IMR-90 (cell line): ENCODE measurements at regions not wholly inside any gene's neighbourhood (a gene's known extent, or its start where the extent isn't known, plus 50 kb on each side); places are given as distances from the start of the nearest gene placed in this dataset.

Source experiments
- ATAC-seq: fragments of 200-7000 bp; cut with Tn5 transposase; 2 replicates; pipeline ENCODE4 v1.9.1; 2020; ENCODE audit warnings: low read depth, mild to moderate bottlenecking, moderate library complexity
- BruUV-seq: library from RNA; stranded (reverse); fragments of 400-500 nt; replicated peaks from 2 replicates; lab custom pipeline; 2021; lab: Mats Ljungman, UMichigan
- CTCF ChIA-PET: fragments of 300-600 bp; formaldehyde crosslinking; extraction: SDS; loops from one replicate; lab custom pipeline; 2021; ENCODE audit warnings: antibody characterized with exemption; lab: Yijun Ruan, JAX
- POLR2A ChIA-PET: fragments of 300-600 bp; sonication (Branson Sonifier 250); formaldehyde crosslinking; loops from one replicate; lab custom pipeline; 2022; ENCODE audit warnings: antibody characterized with exemption; ENCODE audit not compliant: unreplicated experiment; lab: Charles Lee
- DNase-seq: peaks from one replicate; pipeline ENCODE4 v3.0.0; 2013
- H2AFZ ChIP-seq: replicated peaks from 2 replicates; pipeline ENCODE3; 2013; ENCODE audit warnings: low read length, mild to moderate bottlenecking; ENCODE audit not compliant: poor library complexity
- H2AK5ac ChIP-seq: 2 replicates; pipeline ENCODE4 v1.6.1; 2013; ENCODE audit warnings: low read depth, low read length, inconsistent platforms
- H2AK9ac ChIP-seq: replicated peaks from 2 replicates; pipeline ENCODE3; 2013; ENCODE audit warnings: mild to moderate bottlenecking, low read depth, low read length, moderate library complexity; ENCODE audit not compliant: poor library complexity
- H2BK120ac ChIP-seq: 2 replicates; pipeline ENCODE4 v1.6.1; 2013; ENCODE audit warnings: low read depth, low read length, inconsistent platforms
- H2BK15ac ChIP-seq: 3 replicates; pipeline ENCODE4 v1.6.1; 2013; ENCODE audit warnings: low read depth, low read length, inconsistent platforms
- H2BK20ac ChIP-seq: 2 replicates; pipeline ENCODE4 v1.6.1; 2013; ENCODE audit warnings: low read depth, mild to moderate bottlenecking, inconsistent platforms, low read length, moderate library complexity
- H2BK5ac ChIP-seq: 2 replicates; pipeline ENCODE4 v1.6.1; 2013; ENCODE audit warnings: mild to moderate bottlenecking, low read depth, low read length, inconsistent platforms; ENCODE audit not compliant: poor library complexity, severe bottlenecking
- H3K14ac ChIP-seq: replicated peaks from 2 replicates; pipeline ENCODE4 v1.6.1; 2013; ENCODE audit warnings: low read depth, low read length, inconsistent platforms
- H3K18ac ChIP-seq: 2 replicates; pipeline ENCODE4 v1.6.1; 2013; ENCODE audit warnings: low read depth, low read length, control low read depth
- H3K23ac ChIP-seq: 2 replicates; pipeline ENCODE4 v1.6.1; 2013; ENCODE audit warnings: low read depth, low read length, inconsistent platforms
- H3K27ac ChIP-seq: 2 replicates; pipeline ENCODE4 v1.5.1; 2013; ENCODE audit warnings: mild to moderate bottlenecking, control low read depth, low read length; ENCODE audit not compliant: insufficient read depth
- H3K27me3 ChIP-seq: 2 replicates; pipeline ENCODE4 v1.6.1; 2013; ENCODE audit warnings: low read length; ENCODE audit not compliant: control insufficient read depth, insufficient read depth
- H3K36me3 ChIP-seq: 2 replicates; pipeline ENCODE4 v1.6.1; 2013; ENCODE audit warnings: low read length, mixed read lengths; ENCODE audit not compliant: control insufficient read depth, insufficient read depth
- H3K4ac ChIP-seq: 2 replicates; pipeline ENCODE4 v1.6.1; 2013; ENCODE audit warnings: low read depth, low read length, inconsistent platforms
- H3K4me1 ChIP-seq: 2 replicates; pipeline ENCODE4 v1.6.1; 2013; ENCODE audit warnings: low read length, mixed read lengths; ENCODE audit not compliant: control insufficient read depth, insufficient read depth
- H3K4me2 ChIP-seq: 2 replicates; pipeline ENCODE4 v1.6.1; 2013; ENCODE audit warnings: low read depth, mild to moderate bottlenecking, control low read depth, low read length, moderate library complexity
- H3K4me3 ChIP-seq: 2 replicates; pipeline ENCODE4 v1.5.1; 2013; ENCODE audit warnings: low read depth, mild to moderate bottlenecking, control low read depth, low read length, moderate library complexity; ENCODE audit not compliant: insufficient read depth
- H3K56ac ChIP-seq: 2 replicates; pipeline ENCODE4 v1.6.1; 2013; ENCODE audit warnings: low read length, inconsistent platforms; ENCODE audit not compliant: insufficient read depth; ENCODE audit errors: extremely low read depth
- H3K79me1 ChIP-seq, 2 experiments: 2 replicates each; pipeline ENCODE4 v1.6.1; 2013; ENCODE audit warnings: low read length in 2 of 2, inconsistent platforms in 1 of 2, low read depth in 1 of 2
- H3K9ac ChIP-seq: 2 replicates; pipeline ENCODE4 v1.6.1; 2013; ENCODE audit warnings: low read depth, low read length, control low read depth
- H3K9me1 ChIP-seq: 2 replicates; pipeline ENCODE4 v1.6.1; 2013; ENCODE audit warnings: low read length, inconsistent platforms; ENCODE audit not compliant: insufficient read depth
- H3K9me3 ChIP-seq: 2 replicates; pipeline ENCODE4 v1.6.1; 2013; ENCODE audit warnings: low read length; ENCODE audit not compliant: control insufficient read depth, insufficient read depth
- H4K20me1 ChIP-seq: 2 replicates; pipeline ENCODE4 v1.6.1; 2013; ENCODE audit warnings: low read length, inconsistent platforms; ENCODE audit not compliant: insufficient read depth
- H4K5ac ChIP-seq: 2 replicates; pipeline ENCODE4 v1.6.1; 2013; ENCODE audit warnings: mild to moderate bottlenecking, low read depth, low read length, control low read depth
- H4K8ac ChIP-seq, 2 experiments: 2 replicates each; pipeline ENCODE4 v1.6.1; 2013; ENCODE audit warnings: low read depth in 2 of 2, low read length in 2 of 2, control low read depth in 1 of 2, inconsistent platforms in 1 of 2
- H4K91ac ChIP-seq: 2 replicates; pipeline ENCODE4 v1.6.1; 2013; ENCODE audit warnings: low read depth, low read length, inconsistent platforms; ENCODE audit not compliant: insufficient read depth
- FOS ChIP-seq: fragments of 150-350 bp; IDR thresholded peaks from 2 replicates; pipeline ENCODE4 v1.6.1; 2016; ENCODE audit warnings: low read depth, low read length
- MAFK ChIP-seq: IDR thresholded peaks from 2 replicates; pipeline ENCODE4 v1.6.1; 2012; ENCODE audit warnings: low read depth, low read length, improper control_type of control experiment
- MXI1 ChIP-seq: IDR thresholded peaks from 2 replicates; pipeline ENCODE4 v1.6.1; 2012; ENCODE audit warnings: low read depth, mild to moderate bottlenecking, low read length, moderate library complexity, borderline replicate concordance
- NFE2L2 ChIP-seq: fragments of 150-350 bp; IDR thresholded peaks from 2 replicates; pipeline ENCODE4 v1.6.1; 2016; ENCODE audit warnings: low read depth, mild to moderate bottlenecking, low read length
- POLR2A ChIP-seq: IDR thresholded peaks from 2 replicates; pipeline ENCODE4 v1.6.1; 2012; ENCODE audit warnings: mild to moderate bottlenecking, low read depth, low read length
- RAD21 ChIP-seq: IDR thresholded peaks from 2 replicates; pipeline ENCODE4 v1.6.1; 2012; ENCODE audit warnings: low read length, improper control_type of control experiment
- RCOR1 ChIP-seq: IDR thresholded peaks from 2 replicates; pipeline ENCODE4 v1.6.1; 2012; ENCODE audit warnings: mild to moderate bottlenecking, low read length, improper control_type of control experiment; ENCODE audit not compliant: insufficient replicate concordance
- RFX5 ChIP-seq: IDR thresholded peaks from 2 replicates; pipeline ENCODE4 v1.8.0; 2012; ENCODE audit warnings: low read depth, mild to moderate bottlenecking, low read length, moderate library complexity
- SMC3 ChIP-seq: fragments of 150-350 bp; IDR thresholded peaks from 2 replicates; pipeline ENCODE4 v1.6.1; 2016; ENCODE audit warnings: low read depth, mild to moderate bottlenecking, antibody characterized with exemption, low read length, moderate library complexity
- WGBS, 2 experiments: methylation state at CpG; one replicate each; pipeline versions ENCODE4 v1.1.5 to v1.1.7; 2013; ENCODE audit warnings: missing lambda C conversion rate in 2 of 2; ENCODE audit not compliant: insufficient read length in 1 of 2; ENCODE audit errors: extremely low coverage in 2 of 2; 5-methylcytosine and 5-hydroxymethylcytosine counted together
- dilution Hi-C: fragments of 300-500 bp; cut with HindIII; formaldehyde crosslinking; loops from one replicate; pipeline ENCODE4 v1.14.3; 2018; ENCODE audit warnings: low sequenced_read_pairs; ENCODE audit not compliant: unreplicated experiment
- in situ Hi-C: fragments of 300-500 bp; cut with MboI; formaldehyde crosslinking; loops from 3 replicates; pipeline ENCODE4 v1.14.3; 2019; ENCODE audit warnings: low sequenced_read_pairs, inconsistent platforms, mixed read lengths
- intact Hi-C: fragments of 100-400 bp; cut with micrococcal nuclease; formaldehyde crosslinking; loops from 2 replicates; pipeline ENCODE4 v1.10.0; 2022
- TF ChIP-seq, protein P1 (sequence below): fragments of 150-350 bp; IDR thresholded peaks from 2 replicates; pipeline ENCODE4 v1.6.1; 2017; ENCODE audit warnings: mild to moderate bottlenecking, antibody characterized with exemption, low read length, low read depth

GRCh38 chr1:99181892-99182291 is 82.4 kb upstream of the PLPPR4 start:
- intact Hi-C loops (loop anchor here (2.0 kb wide), 1 partner anchor 387 kb away; no protein-coding TSS in a partner anchor), dilution Hi-C loops (no loop called here), in situ Hi-C loops (loop anchor here (10.0 kb wide), 1 partner anchor 293 kb away; no protein-coding TSS in a partner anchor)
- Histone ChIP-seq H4K20me1 (no peaks in the 10 kb centered on the region), H2BK20ac (no peak overlapping the region), H3K4me3 (no peak overlapping the region), H3K4me2 (no peak overlapping the region), H3K4ac (no peak overlapping the region), H2AK9ac (no peak overlapping the region), H3K27me3 (no peaks in the 10 kb centered on the region), H3K14ac (no peak overlapping the region), H4K8ac (no peak overlapping the region), H4K91ac (no peak overlapping the region), H3K9me1 (no peaks in the 10 kb centered on the region), H4K5ac (no peak overlapping the region), H3K23ac (no peak overlapping the region), H3K27ac (no peak overlapping the region), H3K18ac (no peak overlapping the region), H3K4me1 (no peaks in the 10 kb centered on the region), H2AK5ac (no peak overlapping the region), H3K36me3 (no peaks in the 10 kb centered on the region), H2BK15ac (no peak overlapping the region), H3K79me1 (no peaks in the 10 kb centered on the region), H3K56ac (no peak overlapping the region), H2BK5ac (no peak overlapping the region), H2AFZ (no peak overlapping the region), H3K9ac (no peak overlapping the region), H3K9me3 (no peaks in the 10 kb centered on the region), H2BK120ac (no peak overlapping the region)
- no peak for ATAC-seq
- DNase-seq, result no peak
- BruUV-seq, result no TSS peak
- CTCF ChIA-PET, result interaction anchor here (0.6 to 1.0 kb wide), 4 partner anchors 300 to 504 kb away, joined by 3 to 4 read pairs (median 3); no protein-coding TSS in a partner anchor
- POLR2A ChIA-PET, result interaction anchor here (0.7 kb wide), 1 partner anchor 280 kb away, joined by 20 read pairs; no protein-coding TSS in a partner anchor
- TF ChIP-seq MXI1, result no peak
- no peak for TF ChIP-seq SMC3
- no peak for TF ChIP-seq NFE2L2
- no peak for TF ChIP-seq POLR2A
- no peak for TF ChIP-seq RCOR1
- TF ChIP-seq RFX5, result no peak
- no peak for TF ChIP-seq MAFK
- TF ChIP-seq FOS, result no peak
- TF ChIP-seq, protein P1, sequence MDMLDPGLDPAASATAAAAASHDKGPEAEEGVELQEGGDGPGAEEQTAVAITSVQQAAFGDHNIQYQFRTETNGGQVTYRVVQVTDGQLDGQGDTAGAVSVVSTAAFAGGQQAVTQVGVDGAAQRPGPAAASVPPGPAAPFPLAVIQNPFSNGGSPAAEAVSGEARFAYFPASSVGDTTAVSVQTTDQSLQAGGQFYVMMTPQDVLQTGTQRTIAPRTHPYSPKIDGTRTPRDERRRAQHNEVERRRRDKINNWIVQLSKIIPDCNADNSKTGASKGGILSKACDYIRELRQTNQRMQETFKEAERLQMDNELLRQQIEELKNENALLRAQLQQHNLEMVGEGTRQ, result no peak
- TF ChIP-seq RAD21, result no peak
- no CpG with 5 or more reads among the region's 2 CpGs for WGBS, 2 experiments
